Activated CD4-positive, alpha-beta memory T cell treated with anti-CD3 and anti-CD28 coated beads for 36 hours (primary cell): ENCODE measurements at regions not wholly inside any gene's neighbourhood (a gene's known extent, or its start where the extent isn't known, plus 50 kb on each side); places are given as distances from the start of the nearest gene placed in this dataset.

Experiments used
- CTCF ChIA-PET: fragments of 350-600 bp; sonication (Branson Sonifier 250); formaldehyde crosslinking; loops from one replicate; lab custom pipeline; 2021; ENCODE audit warnings: antibody characterized with exemption, inconsistent platforms; lab: Charles Lee
- POLR2A ChIA-PET: fragments of 350-600 bp; sonication (Branson Sonifier 250); formaldehyde crosslinking; loops from one replicate; lab custom pipeline; 2021; ENCODE audit warnings: antibody characterized with exemption; lab: Charles Lee
- DNase-seq: peaks from one replicate; pipeline ENCODE4 v3.0.0-alpha.2; 2020
- H3K27ac Mint-ChIP-seq: one replicate; pipeline ENCODE4 v1.8.0; 2021; ENCODE audit warnings: mixed read lengths
- H3K27me3 Mint-ChIP-seq: one replicate; pipeline ENCODE4 v1.8.0; 2021; ENCODE audit warnings: mixed read lengths
- H3K36me3 Mint-ChIP-seq: one replicate; pipeline ENCODE4 v1.8.0; 2021; ENCODE audit warnings: mixed read lengths
- H3K4me1 Mint-ChIP-seq: one replicate; pipeline ENCODE4 v1.8.0; 2021; ENCODE audit warnings: low read depth, mixed read lengths
- H3K4me3 Mint-ChIP-seq: one replicate; pipeline ENCODE4 v1.8.0; 2021; ENCODE audit warnings: mild to moderate bottlenecking, mixed read lengths
- H3K9me3 Mint-ChIP-seq: one replicate; pipeline ENCODE4 v1.8.0; 2021; ENCODE audit warnings: mixed read lengths
- intact Hi-C: fragments of 100-400 bp; cut with micrococcal nuclease; formaldehyde crosslinking; loops from one replicate; pipeline ENCODE4 v1.15.1; 2023

DNA sequence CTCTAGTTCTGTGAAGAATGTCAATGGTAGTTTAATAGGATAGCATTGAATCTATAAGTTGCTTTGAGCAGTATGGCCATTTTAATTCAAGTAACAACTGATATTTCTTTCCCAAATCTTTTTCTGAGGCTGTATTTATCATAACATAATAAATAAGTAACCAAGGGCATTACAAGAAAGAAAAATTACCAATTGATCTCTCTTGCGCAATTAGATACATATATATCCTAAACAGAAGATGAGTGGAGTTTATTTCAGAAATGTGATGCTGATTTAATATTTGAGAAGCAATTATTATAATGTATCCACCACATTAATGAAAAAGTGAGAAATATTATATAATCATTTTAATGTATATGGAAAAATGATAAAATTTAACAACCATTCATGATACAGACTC lies 802.5 kb upstream of the AGA start:
- no peaks in the 10 kb centered on the region for H3K4me1 Mint-ChIP-seq
- H3K27ac Mint-ChIP-seq: no peak overlapping the region
- intact Hi-C loops: no loop called here
- H3K36me3 Mint-ChIP-seq: no peaks in the 10 kb centered on the region
- POLR2A ChIA-PET: no interaction called here
- no peak for DNase-seq
- no peak overlapping the region for H3K4me3 Mint-ChIP-seq
- H3K27me3 Mint-ChIP-seq: no peaks in the 10 kb centered on the region
- peaks cover 5% of the 10 kb centered on the region for H3K9me3 Mint-ChIP-seq
- CTCF ChIA-PET: no interaction called here

DNA sequence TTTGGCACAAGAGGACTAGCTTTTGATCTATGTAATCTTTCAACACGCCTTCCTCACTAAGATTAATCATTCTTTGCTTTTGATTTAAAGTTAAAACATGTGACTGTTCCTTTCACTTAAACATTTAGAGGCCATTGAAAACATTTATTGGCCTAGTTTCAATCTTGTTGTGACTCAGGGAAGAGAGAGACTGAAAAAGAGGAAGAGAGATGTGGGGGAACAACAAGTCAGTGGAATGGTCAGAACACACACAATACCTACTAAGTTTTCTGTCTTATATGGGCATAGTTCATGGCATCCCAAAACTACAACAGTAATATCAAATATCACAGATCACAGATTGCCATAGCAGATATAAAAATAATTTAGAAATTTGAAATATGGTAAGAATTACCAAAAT lies 812.9 kb upstream of the AGA start:
- POLR2A ChIA-PET: no interaction called here
- H3K36me3 Mint-ChIP-seq: no peaks in the 10 kb centered on the region
- CTCF ChIA-PET: no interaction called here
- no peak overlapping the region for H3K27ac Mint-ChIP-seq
- DNase-seq: no peak
- peaks cover 8% of the 10 kb centered on the region for H3K9me3 Mint-ChIP-seq
- intact Hi-C loops: no loop called here
- H3K27me3 Mint-ChIP-seq: no peaks in the 10 kb centered on the region
- no peaks in the 10 kb centered on the region for H3K4me1 Mint-ChIP-seq
- no peak overlapping the region for H3K4me3 Mint-ChIP-seq

DNA sequence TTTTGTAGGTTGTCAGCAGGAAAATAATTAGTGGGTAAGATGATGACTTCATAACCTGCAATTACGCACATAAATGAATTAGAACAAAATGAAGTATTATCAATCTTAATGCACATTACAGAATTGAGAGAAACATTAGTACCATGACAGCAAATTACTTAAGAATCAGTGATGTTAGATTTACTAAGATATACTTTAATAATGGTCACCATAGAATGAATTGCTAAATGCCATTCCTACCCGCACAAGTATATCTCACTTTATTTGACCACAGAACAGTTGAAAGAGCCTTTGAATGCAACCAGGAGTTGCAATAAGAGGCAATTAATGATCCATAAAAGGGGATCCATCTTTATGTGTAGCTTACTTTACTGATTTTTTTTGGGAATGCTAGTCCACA lies 816.4 kb upstream of the AGA start:
- H3K36me3 Mint-ChIP-seq: no peaks in the 10 kb centered on the region
- no peak overlapping the region for H3K27ac Mint-ChIP-seq
- no peak overlapping the region for H3K4me3 Mint-ChIP-seq
- intact Hi-C loops: no loop called here
- ChIA-PET POLR2A (no interaction called here), CTCF (no interaction called here)
- peaks cover 10% of the 10 kb centered on the region for H3K9me3 Mint-ChIP-seq
- H3K4me1 Mint-ChIP-seq: no peaks in the 10 kb centered on the region
- H3K27me3 Mint-ChIP-seq: no peaks in the 10 kb centered on the region
- DNase-seq: no peak

DNA sequence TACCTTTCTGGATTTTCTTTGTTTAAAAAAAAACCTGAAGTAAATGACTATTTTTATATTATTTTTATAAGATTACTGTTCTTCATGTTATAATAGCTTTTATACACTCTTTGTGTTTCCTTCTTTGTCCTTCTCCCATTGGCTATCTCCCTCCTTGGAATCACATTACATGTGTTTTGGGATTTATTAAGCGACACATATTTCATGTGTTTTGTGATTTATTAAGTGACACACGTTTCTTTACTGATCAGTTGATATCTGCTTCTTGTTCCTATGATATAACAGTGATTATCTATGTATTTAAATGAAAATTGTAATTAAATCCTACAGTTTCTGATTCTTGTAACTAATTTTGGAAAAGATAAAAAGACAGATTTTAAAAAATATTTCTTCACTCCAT lies 817.3 kb upstream of the AGA start:
- ChIA-PET CTCF (no interaction called here), POLR2A (no interaction called here)
- Mint-ChIP-seq H3K27ac (no peak overlapping the region), H3K27me3 (no peaks in the 10 kb centered on the region), H3K4me3 (no peak overlapping the region), H3K9me3 (peaks cover 7% of the 10 kb centered on the region), H3K36me3 (no peaks in the 10 kb centered on the region), H3K4me1 (no peaks in the 10 kb centered on the region)
- intact Hi-C loops: no loop called here
- no peak for DNase-seq

DNA sequence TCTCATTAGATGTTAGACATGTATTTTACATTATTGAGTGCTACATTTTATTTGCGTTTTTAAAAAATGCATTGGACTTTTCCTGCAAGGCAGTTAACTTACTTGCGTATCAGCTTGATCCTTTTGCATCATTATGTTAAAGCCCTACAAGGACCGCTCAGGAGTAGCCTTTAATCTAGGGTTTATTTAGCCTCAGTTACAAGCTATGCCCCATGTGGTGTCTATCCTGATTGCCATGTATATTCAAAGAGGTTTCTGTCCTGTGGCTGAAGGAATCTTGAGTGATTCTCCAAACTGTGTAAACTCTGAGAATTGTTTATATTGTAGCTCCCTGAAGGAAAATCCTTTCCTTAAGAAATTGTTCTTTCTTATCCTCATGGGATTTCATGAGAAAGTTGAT lies 821.8 kb upstream of the AGA start:
- Mint-ChIP-seq H3K4me3 (no peak overlapping the region), H3K36me3 (no peaks in the 10 kb centered on the region), H3K27ac (no peak overlapping the region), H3K27me3 (no peaks in the 10 kb centered on the region), H3K4me1 (no peaks in the 10 kb centered on the region), H3K9me3 (peaks cover 7% of the 10 kb centered on the region)
- intact Hi-C loops: no loop called here
- DNase-seq: no peak
- CTCF ChIA-PET: no interaction called here
- POLR2A ChIA-PET: no interaction called here

DNA sequence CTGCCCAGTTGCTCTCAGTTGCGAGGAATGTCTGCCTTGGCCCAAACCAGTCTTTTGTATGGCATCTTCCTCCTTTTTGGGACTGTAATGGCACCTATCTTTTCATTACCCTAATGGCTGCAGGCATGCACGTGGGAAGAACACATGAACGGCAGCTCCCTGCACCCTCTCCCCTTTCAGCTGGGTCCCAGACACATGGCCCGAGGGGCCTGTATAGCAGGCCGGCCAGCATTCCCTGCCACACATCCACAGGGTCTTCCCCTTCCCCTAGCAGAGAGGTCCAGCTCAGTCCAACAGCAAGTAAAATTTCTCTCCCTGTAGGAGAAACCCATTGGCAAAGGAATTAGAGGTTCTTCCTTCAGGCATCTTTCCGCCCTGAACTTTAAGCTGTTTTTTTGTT lies 829.1 kb upstream of the AGA start:
- no peak overlapping the region for H3K27ac Mint-ChIP-seq
- H3K9me3 Mint-ChIP-seq: no peaks in the 10 kb centered on the region
- H3K36me3 Mint-ChIP-seq: no peaks in the 10 kb centered on the region
- H3K27me3 Mint-ChIP-seq: no peaks in the 10 kb centered on the region
- DNase-seq: no peak
- POLR2A ChIA-PET: no interaction called here
- intact Hi-C loops: no loop called here
- CTCF ChIA-PET: no interaction called here
- no peak overlapping the region for H3K4me3 Mint-ChIP-seq
- no peaks in the 10 kb centered on the region for H3K4me1 Mint-ChIP-seq

DNA sequence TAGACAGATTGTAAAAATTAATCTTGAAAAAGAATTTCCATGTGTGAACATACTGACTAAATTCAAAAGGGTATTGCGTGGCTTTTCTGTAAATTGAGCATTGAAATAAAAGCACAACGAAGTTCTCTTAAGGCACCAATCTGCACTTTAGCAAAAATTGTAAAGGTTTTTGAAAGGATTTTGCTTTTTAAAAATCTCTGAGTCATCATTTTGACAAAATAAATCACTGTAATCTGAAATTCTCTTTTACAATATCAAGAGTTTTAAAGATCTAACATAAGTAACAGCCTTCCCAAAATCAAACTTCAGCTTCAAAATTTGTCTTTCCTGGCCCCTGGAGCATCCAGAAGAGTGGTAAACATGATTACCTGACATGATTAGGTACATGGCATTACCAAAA lies 830.9 kb upstream of the AGA start:
- intact Hi-C loops: no loop called here
- no peak for DNase-seq
- Mint-ChIP-seq H3K27ac (no peak overlapping the region), H3K36me3 (no peaks in the 10 kb centered on the region), H3K4me3 (no peak overlapping the region), H3K27me3 (no peaks in the 10 kb centered on the region), H3K9me3 (no peaks in the 10 kb centered on the region), H3K4me1 (no peaks in the 10 kb centered on the region)
- CTCF ChIA-PET: no interaction called here
- POLR2A ChIA-PET: no interaction called here

DNA sequence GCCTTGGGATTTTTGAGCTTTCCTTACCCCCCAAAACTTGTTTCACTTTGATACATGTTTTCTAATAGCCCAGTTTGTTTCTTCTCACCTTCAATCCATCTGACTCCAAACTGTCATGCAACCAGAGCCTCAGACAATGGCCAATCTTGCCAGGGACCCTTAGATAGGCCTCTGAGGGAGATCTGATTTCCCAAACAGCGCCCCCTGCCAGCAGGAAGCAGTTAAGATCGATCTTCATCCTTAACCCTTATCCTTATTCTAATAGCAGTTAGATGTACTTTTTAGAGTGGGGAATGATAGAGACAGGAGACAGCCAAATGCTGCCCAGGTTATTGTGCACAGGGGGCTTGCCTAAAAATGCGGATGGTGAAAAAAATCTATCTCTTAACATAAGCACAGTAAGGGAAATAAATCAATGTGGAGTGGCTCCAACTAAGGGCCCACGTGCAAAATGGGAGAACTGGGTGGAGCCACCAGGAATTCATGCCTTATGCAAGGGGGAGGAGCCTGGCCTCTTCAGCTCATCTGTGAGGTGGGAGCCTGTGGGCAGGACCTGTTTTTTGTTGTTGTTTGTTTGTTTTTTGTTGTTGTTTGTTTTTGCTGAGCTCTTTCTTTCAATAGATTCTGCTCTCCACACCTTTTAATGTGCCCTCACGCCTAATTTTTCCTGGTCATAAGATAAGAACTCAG lies 833.6 kb upstream of the AGA start:
- POLR2A ChIA-PET: no interaction called here
- no peak for DNase-seq
- H3K36me3 Mint-ChIP-seq: no peaks in the 10 kb centered on the region
- no peak overlapping the region for H3K27ac Mint-ChIP-seq
- H3K4me1 Mint-ChIP-seq: no peaks in the 10 kb centered on the region
- intact Hi-C loops: no loop called here
- H3K9me3 Mint-ChIP-seq: no peaks in the 10 kb centered on the region
- no peaks in the 10 kb centered on the region for H3K27me3 Mint-ChIP-seq
- CTCF ChIA-PET: no interaction called here
- no peak overlapping the region for H3K4me3 Mint-ChIP-seq

DNA sequence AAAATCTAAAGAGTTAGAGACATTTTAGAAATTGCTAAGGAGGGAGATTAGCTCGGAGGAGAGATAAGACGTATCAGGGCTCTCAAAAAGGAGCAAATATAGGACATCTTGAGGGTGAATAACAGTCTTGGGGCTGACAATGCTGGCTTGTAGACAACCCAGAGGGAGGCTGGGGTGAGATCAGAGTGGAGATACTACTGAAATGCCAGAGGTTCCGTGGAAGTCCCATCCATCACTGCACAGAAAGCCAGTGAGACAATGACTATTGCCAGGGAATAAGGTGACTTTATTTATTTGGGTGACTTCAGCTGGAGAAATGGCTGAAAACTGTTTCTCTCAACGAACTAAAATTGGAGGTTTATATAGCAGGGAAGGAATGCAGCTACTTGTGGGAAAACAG lies 838.1 kb upstream of the AGA start:
- H3K36me3 Mint-ChIP-seq: no peaks in the 10 kb centered on the region
- CTCF ChIA-PET: no interaction called here
- no peaks in the 10 kb centered on the region for H3K9me3 Mint-ChIP-seq
- H3K4me1 Mint-ChIP-seq: no peaks in the 10 kb centered on the region
- POLR2A ChIA-PET: no interaction called here
- no peak overlapping the region for H3K27ac Mint-ChIP-seq
- H3K4me3 Mint-ChIP-seq: no peak overlapping the region
- intact Hi-C loops: no loop called here
- no peak for DNase-seq
- H3K27me3 Mint-ChIP-seq: no peaks in the 10 kb centered on the region

DNA sequence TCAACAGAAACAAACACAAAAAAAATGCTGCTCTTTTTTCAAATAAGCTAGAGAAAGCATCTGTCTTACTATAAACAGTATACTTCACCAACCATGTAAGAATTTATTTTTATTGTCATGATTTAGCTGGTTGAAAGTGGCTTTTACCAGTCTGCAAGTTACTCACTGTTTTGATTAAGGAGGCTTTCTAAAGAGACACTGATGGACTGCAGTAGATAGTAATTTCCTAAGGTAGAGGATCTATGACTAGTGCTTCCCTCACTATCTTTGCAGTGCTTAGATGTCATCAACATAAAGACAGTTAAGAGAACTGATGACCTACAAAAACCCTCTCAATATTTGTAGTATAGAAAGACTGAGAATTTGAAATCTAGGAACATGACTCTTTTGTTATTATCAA lies 846.2 kb upstream of the AGA start:
- CTCF ChIA-PET: no interaction called here
- Mint-ChIP-seq H3K27ac (no peak overlapping the region), H3K27me3 (no peaks in the 10 kb centered on the region), H3K4me1 (no peaks in the 10 kb centered on the region), H3K36me3 (no peaks in the 10 kb centered on the region), H3K4me3 (no peak overlapping the region), H3K9me3 (peaks cover 12% of the 10 kb centered on the region)
- DNase-seq: no peak
- POLR2A ChIA-PET: no interaction called here
- intact Hi-C loops: no loop called here

DNA sequence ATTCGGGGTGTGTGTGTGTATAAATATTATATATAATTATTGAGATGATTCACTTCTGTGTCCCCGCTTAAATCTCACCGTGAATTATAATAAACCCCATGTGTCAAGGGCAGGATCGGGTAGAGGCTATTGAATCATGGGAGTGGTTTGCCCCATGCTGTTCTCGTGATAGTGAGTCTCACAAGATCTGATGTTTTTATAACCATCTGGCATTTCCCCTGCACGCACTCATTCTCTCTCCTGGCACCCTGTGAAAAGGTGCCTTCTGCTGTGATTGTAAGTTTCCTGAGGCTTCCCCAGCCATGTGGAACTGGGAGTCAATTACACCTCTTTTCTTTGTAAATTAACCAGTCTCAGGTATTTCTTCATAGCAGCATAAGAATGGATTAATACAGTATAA lies 851.4 kb upstream of the AGA start:
- no peak for DNase-seq
- no peak overlapping the region for H3K4me3 Mint-ChIP-seq
- no peak overlapping the region for H3K27ac Mint-ChIP-seq
- no peaks in the 10 kb centered on the region for H3K4me1 Mint-ChIP-seq
- intact Hi-C loops: no loop called here
- H3K36me3 Mint-ChIP-seq: no peaks in the 10 kb centered on the region
- H3K27me3 Mint-ChIP-seq: no peaks in the 10 kb centered on the region
- H3K9me3 Mint-ChIP-seq: peaks cover 12% of the 10 kb centered on the region
- CTCF ChIA-PET: no interaction called here
- POLR2A ChIA-PET: no interaction called here

DNA sequence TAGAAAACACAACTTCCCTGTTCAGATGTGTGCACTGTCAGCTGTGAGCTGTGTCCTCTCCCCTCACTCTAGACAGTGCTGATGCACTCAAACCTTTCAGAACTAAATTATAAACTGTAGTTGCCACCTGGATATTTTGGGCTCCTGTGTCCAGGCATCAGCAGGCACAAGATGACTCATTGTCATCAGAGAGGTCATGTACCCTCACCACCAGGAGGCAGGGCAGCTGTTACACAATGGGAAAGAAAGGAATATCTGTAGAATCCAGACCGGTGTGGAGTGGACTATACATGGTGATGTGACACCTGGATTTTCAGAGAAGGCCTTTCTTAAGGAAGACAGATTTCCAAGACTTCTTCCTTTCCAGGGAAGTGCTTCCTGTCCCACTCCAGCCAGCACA lies 854.4 kb upstream of the AGA start:
- Mint-ChIP-seq H3K27me3 (no peaks in the 10 kb centered on the region), H3K4me1 (no peaks in the 10 kb centered on the region), H3K9me3 (peaks cover 10% of the 10 kb centered on the region), H3K36me3 (no peaks in the 10 kb centered on the region), H3K4me3 (no peak overlapping the region), H3K27ac (no peak overlapping the region)
- CTCF ChIA-PET: no interaction called here
- no peak for DNase-seq
- intact Hi-C loops: no loop called here
- POLR2A ChIA-PET: no interaction called here

DNA sequence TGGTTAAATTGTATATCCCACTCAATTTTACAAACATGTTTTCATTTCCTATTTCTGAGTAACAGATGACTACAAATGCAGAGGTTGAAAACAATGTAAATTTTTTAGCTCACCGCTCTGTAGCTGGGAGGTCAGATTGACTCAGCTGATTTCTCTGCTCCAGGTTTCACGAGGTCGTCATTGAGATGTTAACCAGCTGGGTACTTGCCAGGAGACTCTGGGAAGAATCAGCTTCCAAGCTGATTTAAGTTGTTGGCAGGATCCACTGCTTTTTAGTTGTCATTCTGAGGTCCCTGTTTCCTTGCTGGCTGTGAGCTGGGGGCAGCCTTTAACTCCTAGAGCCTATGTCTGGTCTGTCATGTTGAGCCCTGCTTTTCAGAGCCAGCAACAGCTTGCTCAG lies 864.3 kb upstream of the AGA start:
- H3K9me3 Mint-ChIP-seq: no peaks in the 10 kb centered on the region
- H3K27me3 Mint-ChIP-seq: no peaks in the 10 kb centered on the region
- no peak overlapping the region for H3K27ac Mint-ChIP-seq
- no peaks in the 10 kb centered on the region for H3K36me3 Mint-ChIP-seq
- no peak for DNase-seq
- CTCF ChIA-PET: no interaction called here
- H3K4me3 Mint-ChIP-seq: no peak overlapping the region
- POLR2A ChIA-PET: no interaction called here
- intact Hi-C loops: no loop called here
- H3K4me1 Mint-ChIP-seq: no peaks in the 10 kb centered on the region
